Adrenal gland (tissue), 5 donors: ENCODE measurements at regions not wholly inside any gene's neighbourhood (a gene's known extent, or its start where the extent isn't known, plus 50 kb on each side); places are given as distances from the start of the nearest gene placed in this dataset.

ENCODE experiments used
- POLR2A ChIP-seq, 2 donors: fragments of 450-650 bp; IDR thresholded peaks; one replicate each; pipeline ENCODE4 v1.6.1; 2017; ENCODE audit warnings: antibody characterized with exemption in 2 of 2, mild to moderate bottlenecking in 2 of 2, moderate library complexity in 1 of 2
- TF ChIP-seq, protein P1 (sequence below), 6 experiments: fragments of 450-650 bp in 4 of 6; fragments of 200-600 bp in 2 of 6; sonication (generic) in 1 of 6; IDR thresholded peaks; 1 replicate in 5 of 6; 2 replicates in 1 of 6; pipeline versions ENCODE4 v1.5.1 to v1.8.0; 2016 to 2021; ENCODE audit warnings: antibody characterized with exemption in 6 of 6, mild to moderate bottlenecking in 2 of 6, moderate library complexity in 1 of 6
- donor health status: DM: no; HTN: no; CAD: no.

DNA sequence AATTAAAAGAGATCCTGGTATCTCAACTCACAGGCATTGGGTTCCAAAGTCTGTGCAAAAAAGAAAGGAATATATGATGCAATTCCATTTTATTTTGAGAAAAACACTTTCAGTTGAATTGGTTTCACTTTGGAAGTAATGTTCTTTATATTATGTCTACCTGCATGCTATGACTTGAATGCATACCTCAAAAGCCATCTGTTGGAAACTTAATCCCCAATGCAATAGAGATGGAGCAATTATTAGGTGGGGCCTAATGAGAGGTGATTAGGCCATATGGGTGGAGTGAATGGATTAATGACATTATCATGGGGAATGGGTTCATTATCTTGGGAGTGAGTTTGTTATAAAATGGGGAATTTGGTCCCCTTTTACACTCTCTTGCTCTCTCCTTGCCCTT is 293.3 kb downstream of the CSNK1G3 start:
- TF ChIP-seq POLR2A (IDR thresholded peaks at IDR 0.05) = no peak
- TF ChIP-seq, protein P1, sequence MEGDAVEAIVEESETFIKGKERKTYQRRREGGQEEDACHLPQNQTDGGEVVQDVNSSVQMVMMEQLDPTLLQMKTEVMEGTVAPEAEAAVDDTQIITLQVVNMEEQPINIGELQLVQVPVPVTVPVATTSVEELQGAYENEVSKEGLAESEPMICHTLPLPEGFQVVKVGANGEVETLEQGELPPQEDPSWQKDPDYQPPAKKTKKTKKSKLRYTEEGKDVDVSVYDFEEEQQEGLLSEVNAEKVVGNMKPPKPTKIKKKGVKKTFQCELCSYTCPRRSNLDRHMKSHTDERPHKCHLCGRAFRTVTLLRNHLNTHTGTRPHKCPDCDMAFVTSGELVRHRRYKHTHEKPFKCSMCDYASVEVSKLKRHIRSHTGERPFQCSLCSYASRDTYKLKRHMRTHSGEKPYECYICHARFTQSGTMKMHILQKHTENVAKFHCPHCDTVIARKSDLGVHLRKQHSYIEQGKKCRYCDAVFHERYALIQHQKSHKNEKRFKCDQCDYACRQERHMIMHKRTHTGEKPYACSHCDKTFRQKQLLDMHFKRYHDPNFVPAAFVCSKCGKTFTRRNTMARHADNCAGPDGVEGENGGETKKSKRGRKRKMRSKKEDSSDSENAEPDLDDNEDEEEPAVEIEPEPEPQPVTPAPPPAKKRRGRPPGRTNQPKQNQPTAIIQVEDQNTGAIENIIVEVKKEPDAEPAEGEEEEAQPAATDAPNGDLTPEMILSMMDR (IDR thresholded peaks at IDR 0.05) = no peak
